Trophoblast cell (in vitro differentiated cells and primary cell): ENCODE measurements at regions not wholly inside any gene's neighbourhood (a gene's known extent, or its start where the extent isn't known, plus 50 kb on each side); places are given as distances from the start of the nearest gene placed in this dataset.

Experiments used
- DNase-seq, 2 donors: peaks; one replicate each; pipeline ENCODE4 v3.0.0-alpha.2; 2016
- H2AFZ ChIP-seq: 2 replicates; pipeline ENCODE4 v1.6.1; 2013; ENCODE audit warnings: low read length, moderate library complexity, mild to moderate bottlenecking; ENCODE audit not compliant: insufficient read depth, poor library complexity
- H2AK5ac ChIP-seq: 2 replicates; pipeline ENCODE4 v1.6.1; 2013; ENCODE audit warnings: mild to moderate bottlenecking, low read length
- H2BK120ac ChIP-seq: 2 replicates; pipeline ENCODE4 v1.6.1; 2013; ENCODE audit warnings: low read length, mild to moderate bottlenecking, moderate library complexity; ENCODE audit not compliant: insufficient read depth, poor library complexity
- H2BK12ac ChIP-seq: 2 replicates; pipeline ENCODE4 v1.6.1; 2013; ENCODE audit warnings: mild to moderate bottlenecking, low read length, moderate library complexity
- H2BK5ac ChIP-seq: 2 replicates; pipeline ENCODE4 v1.6.1; 2013; ENCODE audit warnings: low read length, low read depth, moderate library complexity, mild to moderate bottlenecking; ENCODE audit not compliant: poor library complexity
- H3K14ac ChIP-seq: 2 replicates; pipeline ENCODE4 v1.6.1; 2013; ENCODE audit warnings: mild to moderate bottlenecking, low read length
- H3K18ac ChIP-seq: 2 replicates; pipeline ENCODE4 v1.6.1; 2013; ENCODE audit warnings: mild to moderate bottlenecking, low read length
- H3K23ac ChIP-seq: 2 replicates; pipeline ENCODE4 v1.6.1; 2013; ENCODE audit warnings: low read length
- H3K27ac ChIP-seq: 2 replicates; pipeline ENCODE4 v1.5.1; 2013; ENCODE audit warnings: low read depth, mild to moderate bottlenecking, inconsistent platforms, low read length, moderate library complexity
- H3K27me3 ChIP-seq: 2 replicates; pipeline ENCODE4 v1.6.1; 2013; ENCODE audit warnings: inconsistent platforms, mild to moderate bottlenecking, low read length, moderate library complexity; ENCODE audit not compliant: insufficient read depth
- H3K36me3 ChIP-seq, 2 experiments: 1 replicate in 1 of 2; 2 replicates in 1 of 2; pipeline ENCODE4 v1.6.1; 2013; ENCODE audit warnings: low read length in 2 of 2, mild to moderate bottlenecking in 2 of 2, moderate library complexity in 1 of 2; ENCODE audit not compliant: insufficient read depth in 2 of 2, control insufficient read depth in 1 of 2
- H3K4ac ChIP-seq: 2 replicates; pipeline ENCODE4 v1.6.1; 2013; ENCODE audit warnings: low read depth, mild to moderate bottlenecking, low read length, moderate library complexity
- H3K4me1 ChIP-seq, 2 experiments: 1 replicate in 1 of 2; 2 replicates in 1 of 2; pipeline ENCODE4 v1.6.1; 2013; ENCODE audit warnings: low read length in 2 of 2, mild to moderate bottlenecking in 2 of 2, moderate library complexity in 1 of 2; ENCODE audit not compliant: insufficient read depth in 2 of 2, control insufficient read depth in 1 of 2
- H3K4me2 ChIP-seq: 2 replicates; pipeline ENCODE4 v1.6.1; 2013; ENCODE audit warnings: inconsistent platforms, mild to moderate bottlenecking, low read length, moderate library complexity
- H3K4me3 ChIP-seq: 2 replicates; pipeline ENCODE4 v1.5.1; 2013; ENCODE audit warnings: mild to moderate bottlenecking, low read depth, low read length, inconsistent platforms
- H3K79me1 ChIP-seq: one replicate; pipeline ENCODE4 v1.6.1; 2013; ENCODE audit warnings: low read length
- H3K79me2 ChIP-seq: 2 replicates; pipeline ENCODE4 v1.6.1; 2013; ENCODE audit warnings: low read length, mild to moderate bottlenecking; ENCODE audit not compliant: control insufficient read depth, insufficient read depth, poor library complexity
- H3K9ac ChIP-seq: 2 replicates; pipeline ENCODE4 v1.6.1; 2013; ENCODE audit warnings: mild to moderate bottlenecking, low read length
- H3K9me3 ChIP-seq: 2 replicates; pipeline ENCODE4 v1.6.1; 2013; ENCODE audit warnings: low read depth, mild to moderate bottlenecking, control low read depth, inconsistent platforms, low read length; ENCODE audit not compliant: insufficient read depth
- H4K12ac ChIP-seq: 2 replicates; pipeline ENCODE4 v1.6.1; 2013; ENCODE audit warnings: low read depth, mild to moderate bottlenecking, low read length, moderate library complexity
- H4K8ac ChIP-seq: 2 replicates; pipeline ENCODE4 v1.6.1; 2013; ENCODE audit warnings: low read depth, mild to moderate bottlenecking, low read length, moderate library complexity
- H4K91ac ChIP-seq: one replicate; pipeline ENCODE4 v1.6.1; 2013; ENCODE audit warnings: low read depth, mild to moderate bottlenecking, low read length, moderate library complexity
- WGBS: extraction: QIAGEN DNeasy Blood & Tissue Kit; methylation state at CpG from one replicate; pipeline ENCODE4 v1.1.7; 2013; ENCODE audit warnings: missing lambda C conversion rate; ENCODE audit not compliant: insufficient read length, insufficient coverage; ENCODE audit errors: extremely low coverage; 5-methylcytosine and 5-hydroxymethylcytosine counted together

GRCh38 chr12:116459916-116460663 is 99.1 kb upstream of the MAP1LC3B2 start:
- H3K18ac ChIP-seq: no peak overlapping the region
- WGBS: no CpG with 5 or more reads among the region's 17 CpGs

GRCh38 chr12:116461060-116461459 is 98.1 kb upstream of the MAP1LC3B2 start:
- H4K8ac ChIP-seq: no peak overlapping the region
- no peaks in the 10 kb centered on the region for H3K36me3 ChIP-seq
- H3K23ac ChIP-seq: no peak overlapping the region
- H4K12ac ChIP-seq: no peak overlapping the region
- peaks cover 0 to 5% of the 10 kb centered on the region in 2 experiments for H3K4me1 ChIP-seq
- no CpG with 5 or more reads among the region's 6 CpGs for WGBS
- no peak overlapping the region for H3K4ac ChIP-seq
- no peak overlapping the region for H4K91ac ChIP-seq
- H3K79me1 ChIP-seq: no peaks in the 10 kb centered on the region
- no peak overlapping the region for H2BK5ac ChIP-seq
- H3K4me3 ChIP-seq: no peak overlapping the region
- H2BK120ac ChIP-seq: no peak overlapping the region
- no peak overlapping the region for H3K9ac ChIP-seq
- no peak overlapping the region for H2BK12ac ChIP-seq
- H3K27me3 ChIP-seq: no peaks in the 10 kb centered on the region
- no peak overlapping the region for H3K14ac ChIP-seq
- no peak overlapping the region for H2AFZ ChIP-seq
- H2AK5ac ChIP-seq: no peak overlapping the region
- H3K18ac ChIP-seq: no peak overlapping the region
- H3K9me3 ChIP-seq: no peaks in the 10 kb centered on the region
- DNase-seq: no peak
- no peak overlapping the region for H3K27ac ChIP-seq
- H3K4me2 ChIP-seq: no peak overlapping the region
- no peaks in the 10 kb centered on the region for H3K79me2 ChIP-seq

More at GRCh38 chr12:116459916-116460663, 99.1 kb upstream of the MAP1LC3B2 start:
- H4K8ac ChIP-seq: no peak overlapping the region
- no peak overlapping the region for H3K4me2 ChIP-seq
- no peaks in the 10 kb centered on the region for H3K79me2 ChIP-seq
- no peak overlapping the region for H3K4ac ChIP-seq
- H3K23ac ChIP-seq: no peak overlapping the region
- H2BK5ac ChIP-seq: no peak overlapping the region
- no peak overlapping the region for H3K9ac ChIP-seq
- H3K27ac ChIP-seq: no peak overlapping the region
- DNase-seq: peak in 1 of 2 donors; percentile 57
- no peak overlapping the region for H4K91ac ChIP-seq
- H3K9me3 ChIP-seq: no peaks in the 10 kb centered on the region
- H3K4me3 ChIP-seq: no peak overlapping the region
- H2BK12ac ChIP-seq: no peak overlapping the region
- H3K14ac ChIP-seq: no peak overlapping the region
- H4K12ac ChIP-seq: no peak overlapping the region
- H2AFZ ChIP-seq: no peak overlapping the region
- H3K79me1 ChIP-seq: peaks cover 3% of the 10 kb centered on the region
- no peak overlapping the region for H2AK5ac ChIP-seq
- H3K4me1 ChIP-seq: peaks cover 4 to 13% of the 10 kb centered on the region in 2 experiments
- no peak overlapping the region for H2BK120ac ChIP-seq
- no peaks in the 10 kb centered on the region for H3K36me3 ChIP-seq
- no peaks in the 10 kb centered on the region for H3K27me3 ChIP-seq

- Histone ChIP-seq H3K14ac (no peak overlapping the region), H2BK5ac (no peak overlapping the region), H3K4me1 (peaks cover 0 to 2% of the 10 kb centered on the region in 2 experiments), H2BK120ac (no peak overlapping the region), H3K4me2 (no peak overlapping the region), H4K8ac (no peak overlapping the region), H3K36me3 (no peaks in the 10 kb centered on the region), H3K9ac (no peak overlapping the region), H3K27me3 (no peaks in the 10 kb centered on the region), H4K91ac (no peak overlapping the region), H3K79me1 (no peaks in the 10 kb centered on the region), H3K23ac (no peak overlapping the region), H3K4ac (no peak overlapping the region), H3K4me3 (no peak overlapping the region), H2BK12ac (no peak overlapping the region), H3K18ac (no peak overlapping the region), H2AK5ac (no peak overlapping the region), H3K27ac (no peak overlapping the region), H3K79me2 (no peaks in the 10 kb centered on the region), H4K12ac (no peak overlapping the region), H3K9me3 (no peaks in the 10 kb centered on the region), H2AFZ (no peak overlapping the region)
- WGBS: no CpG with 5 or more reads among the region's 1 CpG
- no peak for DNase-seq
These were observed 95.8 kb upstream of the MAP1LC3B2 start for GRCh38 chr12:116463366-116463765.

GRCh38 chr12:116465407-116465806 is 93.8 kb upstream of the MAP1LC3B2 start:
- H3K9ac ChIP-seq: no peak overlapping the region
- no peaks in the 10 kb centered on the region for H3K36me3 ChIP-seq
- no peak overlapping the region for H3K14ac ChIP-seq
- no peak overlapping the region for H3K23ac ChIP-seq
- H2BK12ac ChIP-seq: no peak overlapping the region
- no peak overlapping the region for H4K12ac ChIP-seq
- no peaks in the 10 kb centered on the region for H3K27me3 ChIP-seq
- no peak overlapping the region for H4K91ac ChIP-seq
- DNase-seq: no peak
- H3K27ac ChIP-seq: no peak overlapping the region
- no peak overlapping the region for H3K4ac ChIP-seq
- H2AK5ac ChIP-seq: no peak overlapping the region
- H3K18ac ChIP-seq: no peak overlapping the region
- no peak overlapping the region for H2BK120ac ChIP-seq
- H4K8ac ChIP-seq: no peak overlapping the region
- H3K4me2 ChIP-seq: no peak overlapping the region
- H2AFZ ChIP-seq: no peak overlapping the region
- H2BK5ac ChIP-seq: no peak overlapping the region
- peaks cover 2% of the 10 kb centered on the region for H3K9me3 ChIP-seq
- H3K4me3 ChIP-seq: no peak overlapping the region
- H3K4me1 ChIP-seq: peaks cover 0 to 2% of the 10 kb centered on the region in 2 experiments
- no peaks in the 10 kb centered on the region for H3K79me1 ChIP-seq
- no CpG with 5 or more reads among the region's 3 CpGs for WGBS
- H3K79me2 ChIP-seq: no peaks in the 10 kb centered on the region
